Osteoblast (primary cell): ENCODE measurements at regions not wholly inside any gene's neighbourhood (a gene's known extent, or its start where the extent isn't known, plus 50 kb on each side); places are given as distances from the start of the nearest gene placed in this dataset.

ENCODE experiments used
- DNase-seq: peaks from one replicate; pipeline ENCODE4 v3.0.0; 2011; ENCODE audit warnings: low spot score, mixed read lengths; ENCODE audit not compliant: insufficient read length; ENCODE audit errors: missing footprints
- H2AFZ ChIP-seq: 2 replicates; pipeline ENCODE4 v1.6.0; 2011; ENCODE audit warnings: mild to moderate bottlenecking, low read length
- H3K27ac ChIP-seq: 2 replicates; pipeline ENCODE4 v1.5.1; 2011; ENCODE audit warnings: mild to moderate bottlenecking, low read depth, low read length, moderate library complexity
- H3K27me3 ChIP-seq: 2 replicates; pipeline ENCODE4 v1.6.0; 2012; ENCODE audit warnings: mild to moderate bottlenecking, control low read depth, inconsistent platforms, low read length, moderate library complexity; ENCODE audit not compliant: insufficient read depth
- H3K36me3 ChIP-seq: 2 replicates; pipeline ENCODE4 v1.5.1; 2011; ENCODE audit warnings: mild to moderate bottlenecking, low read length, control low read depth, moderate library complexity; ENCODE audit not compliant: insufficient read depth
- H3K4me1 ChIP-seq: 2 replicates; pipeline ENCODE4 v1.5.1; 2011; ENCODE audit warnings: mild to moderate bottlenecking, low read length, control low read depth, moderate library complexity; ENCODE audit not compliant: insufficient read depth
- H3K4me2 ChIP-seq: 2 replicates; pipeline ENCODE4 v1.6.0; 2011; ENCODE audit warnings: mild to moderate bottlenecking, low read length; ENCODE audit not compliant: insufficient read depth
- H3K4me3 ChIP-seq: fragments of 200-600 bp; sonication (generic); 3 replicates; pipeline ENCODE4 v1.5.1; 2012; ENCODE audit warnings: mild to moderate bottlenecking, low read length, inconsistent platforms; ENCODE audit not compliant: insufficient read depth
- H3K79me2 ChIP-seq: 2 replicates; pipeline ENCODE4 v1.6.0; 2012; ENCODE audit warnings: mild to moderate bottlenecking, low read length, control low read depth, inconsistent platforms; ENCODE audit not compliant: insufficient read depth
- H3K9me3 ChIP-seq: 2 replicates; pipeline ENCODE4 v1.5.1; 2011; ENCODE audit warnings: low read depth, low read length, control low read depth
- H4K20me1 ChIP-seq: 2 replicates; pipeline ENCODE4 v1.6.0; 2012; ENCODE audit warnings: mild to moderate bottlenecking, low read length, control low read depth; ENCODE audit not compliant: insufficient read depth
- CTCF ChIP-seq: IDR thresholded peaks from 2 replicates; pipeline ENCODE4 v1.5.1; 2011; ENCODE audit warnings: mild to moderate bottlenecking, low read depth, low read length, moderate library complexity; ENCODE audit errors: extremely low read depth

GRCh38 chr3:180092889-180093288, 56.2 kb upstream of the PEX5L start:
- Histone ChIP-seq H3K27me3 (no peaks in the 10 kb centered on the region), H3K79me2 (no peaks in the 10 kb centered on the region), H4K20me1 (no peaks in the 10 kb centered on the region), H3K4me3 (no peak overlapping the region), H3K4me2 (no peak overlapping the region), H2AFZ (no peak overlapping the region), H3K27ac (no peak overlapping the region), H3K9me3 (no peaks in the 10 kb centered on the region), H3K36me3 (no peaks in the 10 kb centered on the region), H3K4me1 (no peaks in the 10 kb centered on the region)
- no peak for TF ChIP-seq CTCF
- no peak for DNase-seq

GRCh38 chr3:180093535-180093934, 56.8 kb upstream of the PEX5L start:
- no peak overlapping the region for H2AFZ ChIP-seq
- no peaks in the 10 kb centered on the region for H4K20me1 ChIP-seq
- H3K4me1 ChIP-seq = no peaks in the 10 kb centered on the region
- H3K36me3 ChIP-seq = no peaks in the 10 kb centered on the region
- no peak overlapping the region for H3K4me3 ChIP-seq
- no peak overlapping the region for H3K27ac ChIP-seq
- no peak overlapping the region for H3K4me2 ChIP-seq
- H3K27me3 ChIP-seq = no peaks in the 10 kb centered on the region
- H3K79me2 ChIP-seq = no peaks in the 10 kb centered on the region
- no peaks in the 10 kb centered on the region for H3K9me3 ChIP-seq
- no peak for DNase-seq
- no peak for TF ChIP-seq CTCF

- H3K36me3 ChIP-seq = no peaks in the 10 kb centered on the region
- no peak for DNase-seq
- H2AFZ ChIP-seq = no peak overlapping the region
- no peak overlapping the region for H3K4me2 ChIP-seq
- no peak overlapping the region for H3K4me3 ChIP-seq
- H3K4me1 ChIP-seq = no peaks in the 10 kb centered on the region
- no peaks in the 10 kb centered on the region for H3K79me2 ChIP-seq
- H3K27me3 ChIP-seq = no peaks in the 10 kb centered on the region
- no peaks in the 10 kb centered on the region for H4K20me1 ChIP-seq
- no peaks in the 10 kb centered on the region for H3K9me3 ChIP-seq
- no peak overlapping the region for H3K27ac ChIP-seq
- TF ChIP-seq CTCF = no peak
Measured at GRCh38 chr3:180097626-180098025, 60.9 kb upstream of the PEX5L start.

- H3K79me2 ChIP-seq = no peaks in the 10 kb centered on the region
- H3K9me3 ChIP-seq = no peaks in the 10 kb centered on the region
- no peak overlapping the region for H3K4me3 ChIP-seq
- H3K4me1 ChIP-seq = no peaks in the 10 kb centered on the region
- no peak overlapping the region for H3K27ac ChIP-seq
- H2AFZ ChIP-seq = no peak overlapping the region
- H3K36me3 ChIP-seq = no peaks in the 10 kb centered on the region
- TF ChIP-seq CTCF = no peak
- no peak overlapping the region for H3K4me2 ChIP-seq
- DNase-seq = no peak
- H4K20me1 ChIP-seq = no peaks in the 10 kb centered on the region
- H3K27me3 ChIP-seq = no peaks in the 10 kb centered on the region
Measured at GRCh38 chr3:180102134-180102533, 65.4 kb upstream of the PEX5L start.
